ENCODE measurements at regions not wholly inside any gene's neighbourhood (a gene's known extent, or its start where the extent isn't known, plus 50 kb on each side); places are given as distances from the start of the nearest gene placed in this dataset.

DNA sequence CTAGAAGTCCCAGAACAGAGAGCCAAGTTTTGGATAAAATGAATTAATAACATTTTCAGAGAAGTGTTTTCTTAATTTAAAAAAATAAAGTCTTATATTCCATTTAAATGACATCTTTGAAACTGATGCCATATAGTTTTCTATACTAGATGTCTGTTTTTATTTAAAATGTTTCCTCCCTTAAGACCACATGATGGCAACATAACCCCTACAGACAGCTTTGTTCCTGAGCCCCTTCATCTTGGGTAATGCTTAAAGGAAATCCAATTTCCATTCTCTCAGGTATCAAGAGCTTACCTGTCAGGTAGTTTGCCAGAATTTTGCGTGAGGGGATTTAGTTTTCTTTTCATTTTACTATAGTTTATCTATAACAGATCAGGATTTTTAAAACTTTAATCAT is 181.4 kb upstream of the UGT8 start:
- no peaks in the 10 kb centered on the region for H3K27me3 ChIP-seq (ENCODE audit: control insufficient read depth, insufficient read depth, low read length)

DNA sequence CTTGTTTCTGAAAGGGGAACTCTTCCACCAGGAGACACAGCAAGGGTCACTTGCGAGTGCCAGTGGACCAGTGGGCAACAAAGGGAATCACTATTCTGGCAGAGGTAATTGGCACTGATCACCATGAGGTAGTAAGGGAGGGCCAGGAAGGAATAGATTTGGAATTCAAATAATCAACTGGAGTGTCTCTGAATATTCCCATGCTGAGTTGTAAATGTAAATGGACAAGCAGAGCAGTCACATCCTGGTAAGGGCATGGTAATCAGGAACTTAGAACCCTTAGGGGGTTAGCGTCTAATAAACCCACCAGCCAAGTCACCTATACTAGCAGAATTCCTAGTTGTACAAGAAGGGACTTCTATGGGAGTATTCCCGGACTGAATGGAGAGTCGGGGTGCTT is 178.5 kb upstream of the UGT8 start:
- no peak for TF ChIP-seq EZH2 (IDR thresholded peaks at IDR 0.05; ENCODE audit: low read length, missing control alignments)
- TF ChIP-seq, protein P1, sequence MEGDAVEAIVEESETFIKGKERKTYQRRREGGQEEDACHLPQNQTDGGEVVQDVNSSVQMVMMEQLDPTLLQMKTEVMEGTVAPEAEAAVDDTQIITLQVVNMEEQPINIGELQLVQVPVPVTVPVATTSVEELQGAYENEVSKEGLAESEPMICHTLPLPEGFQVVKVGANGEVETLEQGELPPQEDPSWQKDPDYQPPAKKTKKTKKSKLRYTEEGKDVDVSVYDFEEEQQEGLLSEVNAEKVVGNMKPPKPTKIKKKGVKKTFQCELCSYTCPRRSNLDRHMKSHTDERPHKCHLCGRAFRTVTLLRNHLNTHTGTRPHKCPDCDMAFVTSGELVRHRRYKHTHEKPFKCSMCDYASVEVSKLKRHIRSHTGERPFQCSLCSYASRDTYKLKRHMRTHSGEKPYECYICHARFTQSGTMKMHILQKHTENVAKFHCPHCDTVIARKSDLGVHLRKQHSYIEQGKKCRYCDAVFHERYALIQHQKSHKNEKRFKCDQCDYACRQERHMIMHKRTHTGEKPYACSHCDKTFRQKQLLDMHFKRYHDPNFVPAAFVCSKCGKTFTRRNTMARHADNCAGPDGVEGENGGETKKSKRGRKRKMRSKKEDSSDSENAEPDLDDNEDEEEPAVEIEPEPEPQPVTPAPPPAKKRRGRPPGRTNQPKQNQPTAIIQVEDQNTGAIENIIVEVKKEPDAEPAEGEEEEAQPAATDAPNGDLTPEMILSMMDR (conservative IDR thresholded peaks at IDR 0.05 in 1 of 2, IDR thresholded peaks at IDR 0.05 in 1 of 2; ENCODE audit: low read depth in 1 of 2, low read length in 2 of 2): no peak

More for the DNA sequence above, 181.4 kb upstream of the UGT8 start:
- no peaks in the 10 kb centered on the region for H3K36me3 ChIP-seq (ENCODE audit: control insufficient read depth, insufficient read depth, low read length)
- no peaks in the 10 kb centered on the region for H3K79me2 ChIP-seq (ENCODE audit: control insufficient read depth, insufficient read depth, low read length)
- TF ChIP-seq EZH2 (IDR thresholded peaks at IDR 0.05; ENCODE audit: low read length, missing control alignments): no peak
- TF ChIP-seq, protein P1 (conservative IDR thresholded peaks at IDR 0.05 in 1 of 2, IDR thresholded peaks at IDR 0.05 in 1 of 2; ENCODE audit: low read depth in 1 of 2, low read length in 2 of 2): no peak
- H3K9ac ChIP-seq (ENCODE audit: insufficient read depth, low read length): no peak overlapping the region
- no peak overlapping the region for H3K27ac ChIP-seq (ENCODE audit: insufficient read depth, low read length)
- H2AFZ ChIP-seq (ENCODE audit: low read length): no peak overlapping the region
- H3K9me3 ChIP-seq (ENCODE audit: control insufficient read depth, insufficient read depth, low read depth, low read length): no peaks in the 10 kb centered on the region
- no peaks in the 10 kb centered on the region for H3K4me1 ChIP-seq (ENCODE audit: control insufficient read depth, extremely low read depth, insufficient read depth, low read length)
- H3K4me3 ChIP-seq (replicated peaks in 1 of 4; ENCODE audit: control extremely low read depth in 1 of 4, insufficient read depth in 1 of 4, low read depth in 3 of 4, low read length in 4 of 4): no peak overlapping the region
- H3K4me2 ChIP-seq (ENCODE audit: extremely low read depth, insufficient read depth, low read length): no peak overlapping the region
- no peaks in the 10 kb centered on the region for H4K20me1 ChIP-seq (ENCODE audit: control insufficient read depth, extremely low read depth, insufficient read depth, low read length)
- DNase-seq (ENCODE audit: low read depth in 2 of 2): no peak

DNA sequence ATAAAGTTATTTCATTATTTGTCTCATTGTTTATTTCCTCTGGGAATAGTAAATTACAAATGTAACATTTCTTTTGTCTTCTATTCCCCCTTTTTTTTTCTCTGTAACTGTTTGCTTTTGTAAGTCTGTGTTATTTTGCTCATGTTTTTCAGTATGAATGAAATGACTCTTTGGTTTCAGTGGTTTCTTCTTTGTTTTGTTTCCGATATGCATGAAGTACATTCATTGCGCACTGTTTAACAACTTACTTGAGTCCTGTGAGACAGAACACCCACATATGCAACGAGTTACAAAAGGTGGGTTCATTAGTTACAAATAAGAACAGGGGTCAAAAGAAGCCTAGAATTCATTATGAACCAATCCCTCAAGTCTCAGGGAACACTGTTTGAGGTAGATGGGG is 175.0 kb upstream of the UGT8 start:
- Histone ChIP-seq H3K9ac (ENCODE audit: insufficient read depth, low read length) (no peak overlapping the region), H2AFZ (ENCODE audit: low read length) (no peak overlapping the region), H3K4me3 (replicated peaks in 1 of 4; ENCODE audit: control extremely low read depth in 1 of 4, insufficient read depth in 1 of 4, low read depth in 3 of 4, low read length in 4 of 4) (no peak overlapping the region), H3K27ac (ENCODE audit: insufficient read depth, low read length) (no peak overlapping the region), H3K36me3 (ENCODE audit: control insufficient read depth, insufficient read depth, low read length) (no peaks in the 10 kb centered on the region), H3K27me3 (ENCODE audit: control insufficient read depth, insufficient read depth, low read length) (no peaks in the 10 kb centered on the region), H3K4me2 (ENCODE audit: extremely low read depth, insufficient read depth, low read length) (no peak overlapping the region), H3K4me1 (ENCODE audit: control insufficient read depth, extremely low read depth, insufficient read depth, low read length) (no peaks in the 10 kb centered on the region), H3K79me2 (ENCODE audit: control insufficient read depth, insufficient read depth, low read length) (no peaks in the 10 kb centered on the region), H4K20me1 (ENCODE audit: control insufficient read depth, extremely low read depth, insufficient read depth, low read length) (no peaks in the 10 kb centered on the region), H3K9me3 (ENCODE audit: control insufficient read depth, insufficient read depth, low read depth, low read length) (no peaks in the 10 kb centered on the region)
- no peak for DNase-seq (ENCODE audit: low read depth in 2 of 2)
- TF ChIP-seq EZH2 (IDR thresholded peaks at IDR 0.05; ENCODE audit: low read length, missing control alignments): no peak
- TF ChIP-seq, protein P1 (conservative IDR thresholded peaks at IDR 0.05 in 1 of 2, IDR thresholded peaks at IDR 0.05 in 1 of 2; ENCODE audit: low read depth in 1 of 2, low read length in 2 of 2): no peak

More for the DNA sequence above, 178.5 kb upstream of the UGT8 start:
- H3K4me2 ChIP-seq (ENCODE audit: extremely low read depth, insufficient read depth, low read length): no peak overlapping the region
- H3K4me3 ChIP-seq (replicated peaks in 1 of 4; ENCODE audit: control extremely low read depth in 1 of 4, insufficient read depth in 1 of 4, low read depth in 3 of 4, low read length in 4 of 4): no peak overlapping the region
- no peak for DNase-seq (ENCODE audit: low read depth in 2 of 2)
- no peaks in the 10 kb centered on the region for H3K4me1 ChIP-seq (ENCODE audit: control insufficient read depth, extremely low read depth, insufficient read depth, low read length)
- no peaks in the 10 kb centered on the region for H3K27me3 ChIP-seq (ENCODE audit: control insufficient read depth, insufficient read depth, low read length)
- no peaks in the 10 kb centered on the region for H3K36me3 ChIP-seq (ENCODE audit: control insufficient read depth, insufficient read depth, low read length)
- H3K79me2 ChIP-seq (ENCODE audit: control insufficient read depth, insufficient read depth, low read length): no peaks in the 10 kb centered on the region
- H2AFZ ChIP-seq (ENCODE audit: low read length): no peak overlapping the region
- H3K27ac ChIP-seq (ENCODE audit: insufficient read depth, low read length): no peak overlapping the region
- H4K20me1 ChIP-seq (ENCODE audit: control insufficient read depth, extremely low read depth, insufficient read depth, low read length): no peaks in the 10 kb centered on the region
- H3K9ac ChIP-seq (ENCODE audit: insufficient read depth, low read length): no peak overlapping the region
- no peaks in the 10 kb centered on the region for H3K9me3 ChIP-seq (ENCODE audit: control insufficient read depth, insufficient read depth, low read depth, low read length)

Data from fibroblast of lung (primary cell).